H9 (cell line): ENCODE measurements at regions not wholly inside any gene's neighbourhood (a gene's known extent, or its start where the extent isn't known, plus 50 kb on each side); places are given as distances from the start of the nearest gene placed in this dataset.
A peak's percentile ranks its signal among the peaks of the same experiment; 100 is the strongest.

Experiments used
- DNase-seq: peaks from one replicate; pipeline ENCODE4 v3.0.0-alpha.2; 2017
- H2AFZ ChIP-seq: one replicate; pipeline ENCODE4 v1.6.1; 2013; ENCODE audit warnings: mild to moderate bottlenecking, low read length, control low read depth, moderate library complexity
- H2AK5ac ChIP-seq: 2 replicates; pipeline ENCODE4 v1.6.1; 2013; ENCODE audit warnings: low read length, control low read depth, mixed read lengths; ENCODE audit not compliant: insufficient read length
- H2BK120ac ChIP-seq: one replicate; pipeline ENCODE4 v1.6.1; 2013; ENCODE audit warnings: low read depth, mild to moderate bottlenecking, low read length, control low read depth, inconsistent platforms; ENCODE audit not compliant: poor library complexity, severe bottlenecking
- H2BK12ac ChIP-seq: 2 replicates; pipeline ENCODE4 v1.6.1; 2013; ENCODE audit warnings: low read length, control low read depth, mixed read lengths, low read depth; ENCODE audit not compliant: insufficient read length
- H2BK15ac ChIP-seq: 2 replicates; pipeline ENCODE4 v1.6.1; 2013; ENCODE audit warnings: low read depth, low read length, control low read depth
- H2BK20ac ChIP-seq: one replicate; pipeline ENCODE4 v1.6.1; 2013; ENCODE audit warnings: low read depth, mild to moderate bottlenecking, low read length, control low read depth, inconsistent platforms; ENCODE audit not compliant: poor library complexity, severe bottlenecking
- H2BK5ac ChIP-seq: 2 replicates; pipeline ENCODE4 v1.6.1; 2013; ENCODE audit warnings: low read length, control low read depth, mixed read lengths; ENCODE audit not compliant: insufficient read length
- H3K14ac ChIP-seq: 2 replicates; pipeline ENCODE4 v1.6.1; 2013; ENCODE audit warnings: low read length, control low read depth; ENCODE audit not compliant: insufficient read depth
- H3K18ac ChIP-seq: 2 replicates; pipeline ENCODE4 v1.6.1; 2013; ENCODE audit warnings: low read depth, mild to moderate bottlenecking, mixed read lengths, low read length, control low read depth; ENCODE audit not compliant: insufficient read length
- H3K23ac ChIP-seq: 2 replicates; pipeline ENCODE4 v1.6.1; 2013; ENCODE audit warnings: low read length, control low read depth, mixed read lengths, low read depth; ENCODE audit not compliant: insufficient read length
- H3K23me2 ChIP-seq: 2 replicates; pipeline ENCODE4 v1.6.1; 2013; ENCODE audit warnings: low read depth, mild to moderate bottlenecking, mixed read lengths, low read length, control low read depth; ENCODE audit not compliant: insufficient read length, poor library complexity, severe bottlenecking
- H3K27ac ChIP-seq: 2 replicates; pipeline ENCODE4 v1.5.1; 2013; ENCODE audit warnings: low read length, control low read depth, mixed read lengths, low read depth; ENCODE audit not compliant: insufficient read length
- H3K27me3 ChIP-seq: 2 replicates; pipeline ENCODE4 v1.6.1; 2013; ENCODE audit warnings: low read length, control low read depth, inconsistent platforms; ENCODE audit not compliant: insufficient read depth
- H3K4ac ChIP-seq: 2 replicates; pipeline ENCODE4 v1.6.1; 2013; ENCODE audit warnings: low read depth, mild to moderate bottlenecking, control low read depth, inconsistent platforms, low read length, moderate library complexity
- H3K4me1 ChIP-seq: 2 replicates; pipeline ENCODE4 v1.6.1; 2013; ENCODE audit warnings: low read length, control low read depth, inconsistent platforms; ENCODE audit not compliant: insufficient read depth
- H3K4me2 ChIP-seq: 2 replicates; pipeline ENCODE4 v1.6.1; 2013; ENCODE audit warnings: low read length, control low read depth, mixed read lengths; ENCODE audit not compliant: insufficient read length, insufficient read depth
- H3K56ac ChIP-seq: 2 replicates; pipeline ENCODE4 v1.6.1; 2013; ENCODE audit warnings: low read depth, mild to moderate bottlenecking, mixed read lengths, low read length, control low read depth; ENCODE audit not compliant: insufficient read length
- H3K79me1 ChIP-seq: 2 replicates; pipeline ENCODE4 v1.6.1; 2013; ENCODE audit warnings: low read depth, mild to moderate bottlenecking, moderate library complexity, low read length, control low read depth, inconsistent platforms; ENCODE audit not compliant: insufficient read depth, poor library complexity, severe bottlenecking
- H3K79me2 ChIP-seq: 2 replicates; pipeline ENCODE4 v1.6.1; 2013; ENCODE audit warnings: low read length, control low read depth, inconsistent platforms; ENCODE audit not compliant: insufficient read depth
- H3K9ac ChIP-seq: 2 replicates; pipeline ENCODE4 v1.6.1; 2013; ENCODE audit warnings: low read length, control low read depth, mixed read lengths; ENCODE audit not compliant: insufficient read length; ENCODE audit errors: extremely low read depth
- H3K9me3 ChIP-seq: one replicate; pipeline ENCODE4 v1.6.1; 2013; ENCODE audit warnings: low read depth, low read length, inconsistent platforms; ENCODE audit not compliant: control insufficient read depth
- H3T11ph ChIP-seq: one replicate; pipeline ENCODE4 v1.6.1; 2013; ENCODE audit warnings: mild to moderate bottlenecking, low read length, control low read depth, inconsistent platforms
- H4K20me1 ChIP-seq: one replicate; pipeline ENCODE4 v1.6.1; 2013; ENCODE audit not compliant: control insufficient read depth, insufficient read length, insufficient read depth
- H4K5ac ChIP-seq: 2 replicates; pipeline ENCODE4 v1.6.1; 2013; ENCODE audit warnings: low read depth, mild to moderate bottlenecking, mixed read lengths, low read length, control low read depth; ENCODE audit not compliant: insufficient read length
- H4K8ac ChIP-seq: replicated peaks from 2 replicates; pipeline ENCODE4 v1.6.1; 2013; ENCODE audit warnings: low read length, control low read depth, mixed read lengths, low read depth; ENCODE audit not compliant: insufficient read length
- H4K91ac ChIP-seq: 2 replicates; pipeline ENCODE4 v1.6.1; 2013; ENCODE audit warnings: low read depth, mild to moderate bottlenecking, moderate library complexity, mixed read lengths, low read length, control low read depth; ENCODE audit not compliant: insufficient read length
- H3K27ac Mint-ChIP-seq, 3 experiments: 2 replicates in 2 of 3; 3 replicates in 1 of 3; pipeline ENCODE4 v1.8.0; 2020 to 2021; ENCODE audit warnings: mixed read lengths in 3 of 3, mild to moderate bottlenecking in 1 of 3, moderate library complexity in 1 of 3
- H3K27me3 Mint-ChIP-seq: 2 replicates; pipeline ENCODE4 v1.8.0; 2021; ENCODE audit warnings: low read depth, mild to moderate bottlenecking, moderate library complexity, mixed read lengths
- H3K36me3 Mint-ChIP-seq, 3 experiments: 2 replicates in 2 of 3; 3 replicates in 1 of 3; pipeline ENCODE4 v1.8.0; 2020 to 2021; ENCODE audit warnings: low read depth in 3 of 3, mixed read lengths in 3 of 3; ENCODE audit not compliant: insufficient read depth in 1 of 3
- H3K4me1 Mint-ChIP-seq, 2 experiments: 2 replicates each; pipeline ENCODE4 v1.8.0; 2020; ENCODE audit warnings: mixed read lengths in 2 of 2
- H3K4me3 Mint-ChIP-seq, 2 experiments: 2 replicates in 1 of 2; 3 replicates in 1 of 2; pipeline ENCODE4 v1.8.0; 2020 to 2021; ENCODE audit warnings: mild to moderate bottlenecking in 2 of 2, mixed read lengths in 2 of 2, moderate library complexity in 1 of 2
- H3K9me3 Mint-ChIP-seq, 2 experiments: 2 replicates in 1 of 2; 3 replicates in 1 of 2; pipeline ENCODE4 v1.8.0; 2020; ENCODE audit warnings: mild to moderate bottlenecking in 2 of 2, mixed read lengths in 2 of 2, moderate library complexity in 1 of 2
- CTCF ChIP-seq: fragments of 200-600 bp; sonication (generic); conservative IDR thresholded peaks from 3 replicates; pipeline ENCODE4 v1.8.0; 2021; ENCODE audit warnings: antibody characterized with exemption, mild to moderate bottlenecking
- WGBS: extraction: QIAGEN DNeasy Blood & Tissue Kit; methylation state at CpG from one replicate; pipeline ENCODE4 v1.1.7; 2013; ENCODE audit warnings: missing lambda C conversion rate, low lambda C conversion rate, mixed read lengths; ENCODE audit not compliant: insufficient read length; ENCODE audit errors: extremely low coverage; 5-methylcytosine and 5-hydroxymethylcytosine counted together

GRCh38 chr19:32018014-32018413, 327.4 kb upstream of the ZNF507 start:
- no peak overlapping the region for H2BK12ac ChIP-seq
- no peak overlapping the region for H2BK5ac ChIP-seq
- no peak overlapping the region for H3K23ac ChIP-seq
- no peak overlapping the region for H2BK20ac ChIP-seq
- no peak overlapping the region for H3K4ac ChIP-seq
- H4K5ac ChIP-seq = no peak overlapping the region
- H3K9ac ChIP-seq = no peak overlapping the region
- no peak for TF ChIP-seq CTCF
- WGBS = no CpG with 5 or more reads among the region's 6 CpGs
- H2AK5ac ChIP-seq = no peak overlapping the region
- no peak overlapping the region for H2AFZ ChIP-seq
- H3K18ac ChIP-seq = no peak overlapping the region
- H3K4me2 ChIP-seq = no peak overlapping the region
- H3K23me2 ChIP-seq = no peaks in the 10 kb centered on the region
- H3K79me2 ChIP-seq = no peaks in the 10 kb centered on the region
- no peak overlapping the region for H3K27ac ChIP-seq
- H4K91ac ChIP-seq = no peak overlapping the region
- Mint-ChIP-seq H3K4me3 (no peak overlapping the region), H3K27me3 (no peaks in the 10 kb centered on the region; the same call in 1 of the 2 replicates), H3K36me3 (no peaks in the 10 kb centered on the region), H3K9me3 (no peaks in the 10 kb centered on the region; a peak in 2 of 5 replicates), H3K27ac (peak overlapping the region in 1 of 3 experiments; percentile 65; a peak in 1 of 7 replicates), H3K4me1 (peaks cover 0 to 4% of the 10 kb centered on the region in 2 experiments; a peak in 1 of 4 replicates)
- DNase-seq = no peak
- H3T11ph ChIP-seq = no peak overlapping the region
- H2BK120ac ChIP-seq = no peak overlapping the region
- no peaks in the 10 kb centered on the region for H3K27me3 ChIP-seq
- no peaks in the 10 kb centered on the region for H4K20me1 ChIP-seq
- no peak overlapping the region for H2BK15ac ChIP-seq
- H3K4me1 ChIP-seq = no peaks in the 10 kb centered on the region
- no peaks in the 10 kb centered on the region for H3K9me3 ChIP-seq
- no peaks in the 10 kb centered on the region for H3K79me1 ChIP-seq
- H3K56ac ChIP-seq = no peak overlapping the region
- H4K8ac ChIP-seq = no peak overlapping the region
- no peak overlapping the region for H3K14ac ChIP-seq
